Kidney (tissue), 13 donors: ENCODE measurements at regions not wholly inside any gene's neighbourhood (a gene's known extent, or its start where the extent isn't known, plus 50 kb on each side); places are given as distances from the start of the nearest gene placed in this dataset.

Experiments used
- DNase-seq, 5 donors: peaks; one replicate each; pipeline ENCODE4 v3.0.0-alpha.2; 2013 to 2020
- FAIRE-seq: peaks from 2 replicates; lab custom pipeline; 2012; peaks lifted over from hg19 to GRCh38; lab: Jason Lieb, UNC
- H3K27ac ChIP-seq, 2 donors: one replicate each; pipeline ENCODE4 v1.7.0; 2013; ENCODE audit warnings: low read depth in 2 of 2, low read length in 2 of 2, inconsistent platforms in 1 of 2
- H3K27me3 ChIP-seq: one replicate; pipeline ENCODE4 v1.7.1; 2013; ENCODE audit warnings: low read length, inconsistent platforms; ENCODE audit not compliant: control insufficient read depth, insufficient read depth
- H3K36me3 ChIP-seq, 3 donors: one replicate each; pipeline versions ENCODE4 v1.7.0 to v1.7.1; 2013; ENCODE audit warnings: low read length in 3 of 3, control low read depth in 1 of 3, inconsistent platforms in 1 of 3; ENCODE audit not compliant: insufficient read depth in 3 of 3, control insufficient read depth in 2 of 3
- H3K4me1 ChIP-seq, 3 donors: one replicate each; pipeline versions ENCODE4 v1.7.0 to v1.7.1; 2013; ENCODE audit warnings: low read length in 3 of 3, inconsistent platforms in 1 of 3, low read depth in 1 of 3; ENCODE audit not compliant: control insufficient read depth in 2 of 3, insufficient read depth in 2 of 3
- H3K4me3 ChIP-seq, 3 donors: one replicate each; pipeline versions ENCODE4 v1.7.0 to v1.8.1; 2013; ENCODE audit warnings: low read length in 3 of 3, control low read depth in 1 of 3, inconsistent platforms in 1 of 3
- H3K9ac ChIP-seq, 3 donors: one replicate each; pipeline versions ENCODE4 v1.7.0 to v1.7.1; 2013; ENCODE audit warnings: low read length in 3 of 3, control low read depth in 1 of 3, inconsistent platforms in 1 of 3
- H3K9me3 ChIP-seq, 3 donors: one replicate each; pipeline versions ENCODE4 v1.7.0 to v1.7.1; 2013; ENCODE audit warnings: low read length in 3 of 3, control low read depth in 1 of 3, inconsistent platforms in 1 of 3; ENCODE audit not compliant: control insufficient read depth in 2 of 3, insufficient read depth in 1 of 3
- intact Hi-C: fragments of 100-400 bp; cut with DNase I; formaldehyde crosslinking; loops from one replicate; pipeline ENCODE4 v1.11.1; 2022
- TF ChIP-seq, protein P1 (sequence below): IDR thresholded peaks from 3 replicates; pipeline ENCODE4 v1.5.1; 2012; ENCODE audit warnings: mild to moderate bottlenecking, moderate library complexity, borderline replicate concordance; ENCODE audit not compliant: insufficient read depth; ENCODE audit errors: extremely low read depth
- donor health status: control.
- donor health status: control.
- donor health status: control.
- donor health status: control.
- donor health status: control.
- donor health status: DM: yes; HTN: yes; CAD: no.
- donor health status: Normal renal cell carcinoma (clear cell type).

DNA sequence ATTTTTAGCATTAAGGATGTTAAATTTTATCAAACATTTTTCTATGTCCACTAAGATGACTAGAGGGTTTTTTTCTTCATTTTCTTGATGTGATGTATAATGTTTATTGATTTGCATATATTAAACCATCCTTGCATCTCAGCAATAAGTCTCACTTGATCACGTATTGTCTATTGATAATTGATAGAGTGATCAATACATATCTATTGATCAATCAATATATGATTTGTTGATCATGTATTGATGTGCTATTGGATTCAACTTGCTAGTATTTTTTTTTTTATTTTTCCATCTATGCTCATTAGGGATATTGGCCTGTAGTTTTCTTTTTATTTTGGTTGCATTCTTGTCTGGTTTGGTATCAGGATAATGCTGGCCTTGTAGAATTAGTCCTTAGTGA is 2202.0 kb downstream of the PCDH9 start:
- FAIRE-seq (no peak), DNase-seq (no peak)
- Histone ChIP-seq H3K4me3 (no peak overlapping the region), H3K9me3 (no peaks in the 10 kb centered on the region), H3K27ac (no peak overlapping the region), H3K27me3 (no peaks in the 10 kb centered on the region), H3K36me3 (no peaks in the 10 kb centered on the region), H3K9ac (no peak overlapping the region), H3K4me1 (no peaks in the 10 kb centered on the region)
- intact Hi-C loops: no loop called here
- TF ChIP-seq, protein P1, sequence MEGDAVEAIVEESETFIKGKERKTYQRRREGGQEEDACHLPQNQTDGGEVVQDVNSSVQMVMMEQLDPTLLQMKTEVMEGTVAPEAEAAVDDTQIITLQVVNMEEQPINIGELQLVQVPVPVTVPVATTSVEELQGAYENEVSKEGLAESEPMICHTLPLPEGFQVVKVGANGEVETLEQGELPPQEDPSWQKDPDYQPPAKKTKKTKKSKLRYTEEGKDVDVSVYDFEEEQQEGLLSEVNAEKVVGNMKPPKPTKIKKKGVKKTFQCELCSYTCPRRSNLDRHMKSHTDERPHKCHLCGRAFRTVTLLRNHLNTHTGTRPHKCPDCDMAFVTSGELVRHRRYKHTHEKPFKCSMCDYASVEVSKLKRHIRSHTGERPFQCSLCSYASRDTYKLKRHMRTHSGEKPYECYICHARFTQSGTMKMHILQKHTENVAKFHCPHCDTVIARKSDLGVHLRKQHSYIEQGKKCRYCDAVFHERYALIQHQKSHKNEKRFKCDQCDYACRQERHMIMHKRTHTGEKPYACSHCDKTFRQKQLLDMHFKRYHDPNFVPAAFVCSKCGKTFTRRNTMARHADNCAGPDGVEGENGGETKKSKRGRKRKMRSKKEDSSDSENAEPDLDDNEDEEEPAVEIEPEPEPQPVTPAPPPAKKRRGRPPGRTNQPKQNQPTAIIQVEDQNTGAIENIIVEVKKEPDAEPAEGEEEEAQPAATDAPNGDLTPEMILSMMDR: no peak

DNA sequence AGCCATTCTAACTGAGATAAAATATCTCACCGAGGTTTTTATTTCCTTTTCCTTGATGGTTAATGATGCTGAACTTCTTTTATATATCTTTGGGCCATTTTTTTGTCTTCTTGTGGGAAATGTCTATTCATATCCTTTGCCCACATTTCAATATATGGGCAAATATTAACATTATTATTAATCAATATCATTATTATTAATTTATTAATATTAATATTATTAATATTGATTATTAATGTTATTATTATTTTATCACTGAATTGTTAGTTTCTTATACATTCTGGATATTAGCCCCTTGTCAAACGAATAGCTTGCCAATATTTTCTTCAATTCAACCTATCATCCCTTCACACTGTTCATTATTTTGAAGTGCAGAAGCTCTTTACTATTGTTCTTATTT is 2203.6 kb downstream of the PCDH9 start:
- H3K27me3 ChIP-seq: no peaks in the 10 kb centered on the region
- no peak overlapping the region for H3K9ac ChIP-seq
- no peak overlapping the region for H3K27ac ChIP-seq
- FAIRE-seq: no peak
- H3K36me3 ChIP-seq: no peaks in the 10 kb centered on the region
- no peak for DNase-seq
- H3K4me3 ChIP-seq: no peak overlapping the region
- no peaks in the 10 kb centered on the region for H3K9me3 ChIP-seq
- intact Hi-C loops: no loop called here
- TF ChIP-seq, protein P1: no peak
- H3K4me1 ChIP-seq: no peaks in the 10 kb centered on the region

DNA sequence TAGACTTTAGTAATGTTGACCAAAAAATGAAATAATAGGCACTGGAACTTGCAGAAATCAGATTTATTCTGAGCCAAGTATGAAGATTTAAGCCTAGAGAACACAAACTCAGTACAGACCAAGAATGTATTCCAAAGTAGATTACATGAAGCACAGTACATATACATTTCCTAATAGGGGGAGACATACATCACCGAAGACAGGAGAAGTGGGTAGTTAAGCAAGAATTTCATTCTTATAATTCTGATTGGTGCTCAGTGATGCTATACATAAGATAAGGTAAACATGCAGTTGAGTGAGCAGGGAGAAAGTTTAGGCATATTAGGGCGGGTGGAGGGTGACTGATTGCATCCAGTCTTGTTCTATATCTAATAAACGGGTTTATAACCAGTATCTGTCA is 2218.8 kb downstream of the PCDH9 start:
- no peaks in the 10 kb centered on the region for H3K36me3 ChIP-seq
- H3K4me3 ChIP-seq: no peak overlapping the region
- H3K27ac ChIP-seq: no peak overlapping the region
- no peaks in the 10 kb centered on the region for H3K27me3 ChIP-seq
- intact Hi-C loops: no loop called here
- FAIRE-seq (no peak), DNase-seq (peak in 2 of 5 donors; percentile 24 to 37)
- H3K9me3 ChIP-seq: no peaks in the 10 kb centered on the region
- H3K4me1 ChIP-seq: no peaks in the 10 kb centered on the region
- TF ChIP-seq, protein P1: no peak
- no peak overlapping the region for H3K9ac ChIP-seq

DNA sequence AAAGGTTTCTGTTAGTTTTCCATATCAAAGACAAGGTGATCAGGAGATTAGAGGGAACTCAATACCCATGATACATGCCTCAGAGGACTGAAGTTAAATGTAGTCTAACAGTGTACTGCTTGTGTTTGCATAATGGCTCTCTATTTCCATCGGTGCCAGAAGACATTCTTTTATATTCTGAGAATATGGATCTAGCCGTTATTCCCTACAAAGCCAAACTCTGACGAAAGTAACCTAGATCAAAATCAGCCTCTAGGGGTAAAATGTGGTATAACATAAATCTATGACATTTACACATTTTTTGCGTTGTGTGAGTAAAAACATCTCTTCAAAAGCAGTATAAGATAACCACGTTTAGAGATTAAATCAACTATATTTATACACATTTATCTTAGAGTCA is 2232.7 kb downstream of the PCDH9 start:
- no peak for FAIRE-seq

More for the DNA sequence above, 2232.7 kb downstream of the PCDH9 start:
- Histone ChIP-seq H3K4me1 (no peaks in the 10 kb centered on the region), H3K4me3 (no peak overlapping the region), H3K27me3 (no peaks in the 10 kb centered on the region), H3K9me3 (no peaks in the 10 kb centered on the region), H3K27ac (no peak overlapping the region), H3K36me3 (no peaks in the 10 kb centered on the region), H3K9ac (no peak overlapping the region)
- intact Hi-C loops: no loop called here
- TF ChIP-seq, protein P1: no peak
- DNase-seq: no peak
